ENCODE measurements at regions not wholly inside any gene's neighbourhood (a gene's known extent, or its start where the extent isn't known, plus 50 kb on each side); places are given as distances from the start of the nearest gene placed in this dataset.
"Not testable (repeated sequence)": the region's sequence is repeated elsewhere in the genome, so short reads cannot be mapped to it uniquely, and the experiment has no call there.

DNA sequence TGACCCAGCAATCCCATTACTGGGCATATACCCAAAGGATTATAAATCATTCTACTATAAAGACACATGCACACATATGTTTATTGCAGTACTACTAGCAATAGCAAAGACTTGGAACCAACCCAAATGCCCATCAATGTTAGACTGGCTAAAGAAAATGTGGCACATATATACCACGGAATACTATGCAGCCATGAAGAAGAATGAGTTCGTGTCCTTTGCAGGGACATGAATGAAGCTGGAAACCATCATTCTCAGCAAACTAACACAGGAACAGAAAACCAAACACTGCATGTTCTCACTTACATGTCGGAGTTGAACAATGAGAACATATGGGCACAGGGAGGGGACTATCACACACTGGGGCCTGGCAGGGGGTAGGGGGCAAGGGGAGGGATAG is 183.0 kb downstream of the HACE1 start:
- not testable (repeated sequence) for H3K4me1 ChIP-seq (ENCODE audit: control insufficient read depth, insufficient read depth, low read length); H3K27ac ChIP-seq (ENCODE audit: low read depth, low read length); H3K9ac ChIP-seq (ENCODE audit: low read length); H3K27me3 ChIP-seq (ENCODE audit: control insufficient read depth, insufficient read depth, low read length); H3K36me3 ChIP-seq (ENCODE audit: control insufficient read depth, insufficient read depth, low read length); H3K4me3 ChIP-seq (ENCODE audit: low read depth, low read length); H3K9me3 ChIP-seq (ENCODE audit: control insufficient read depth, insufficient read depth, low read depth, low read length)

DNA sequence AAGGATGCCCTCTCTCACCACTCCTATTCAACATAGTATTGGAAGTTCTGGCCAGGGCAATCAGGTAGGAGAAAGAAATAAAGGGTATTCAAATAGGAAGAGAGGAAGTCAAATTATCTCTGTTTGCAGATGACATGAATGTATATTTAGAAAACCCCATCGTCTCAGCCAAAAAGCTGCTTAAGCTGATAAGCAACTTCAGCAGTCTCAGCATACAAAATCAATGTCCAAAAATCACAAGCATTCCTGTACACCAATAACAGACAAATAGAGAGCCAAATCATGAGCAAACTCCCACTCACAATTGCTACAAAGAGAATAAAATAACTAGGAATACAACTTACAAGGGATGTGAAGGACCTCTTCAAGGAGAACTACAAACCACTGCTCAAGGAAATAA is 184.6 kb downstream of the HACE1 start:
- not testable (repeated sequence) for H3K4me1 ChIP-seq (ENCODE audit: control insufficient read depth, insufficient read depth, low read length); H3K4me3 ChIP-seq (ENCODE audit: low read depth, low read length); H3K27me3 ChIP-seq (ENCODE audit: control insufficient read depth, insufficient read depth, low read length); H3K36me3 ChIP-seq (ENCODE audit: control insufficient read depth, insufficient read depth, low read length); H3K9ac ChIP-seq (ENCODE audit: low read length); H3K27ac ChIP-seq (ENCODE audit: low read depth, low read length)
- H3K9me3 ChIP-seq (ENCODE audit: control insufficient read depth, insufficient read depth, low read depth, low read length): peaks cover 12% of the 10 kb centered on the region

DNA sequence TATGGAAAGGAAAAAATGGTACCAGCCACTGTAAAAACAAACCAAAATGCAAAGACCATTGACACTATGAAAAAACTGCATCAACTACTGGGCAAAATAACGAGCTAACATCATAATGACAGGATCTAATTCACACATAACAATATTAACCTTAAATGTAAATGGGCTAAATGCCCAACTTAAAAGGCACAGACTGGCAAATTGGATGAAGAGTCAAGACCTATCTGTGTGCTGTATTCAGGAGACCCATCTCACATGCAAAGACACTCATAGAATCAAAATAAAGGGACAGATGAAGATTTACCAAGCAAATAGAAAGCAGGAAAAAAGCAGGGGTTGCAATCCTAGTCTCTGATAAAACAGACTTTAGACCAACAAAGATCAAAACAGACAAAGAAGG is 186.6 kb downstream of the HACE1 start:
- not testable (repeated sequence) for H3K27ac ChIP-seq (ENCODE audit: low read depth, low read length)

DNA sequence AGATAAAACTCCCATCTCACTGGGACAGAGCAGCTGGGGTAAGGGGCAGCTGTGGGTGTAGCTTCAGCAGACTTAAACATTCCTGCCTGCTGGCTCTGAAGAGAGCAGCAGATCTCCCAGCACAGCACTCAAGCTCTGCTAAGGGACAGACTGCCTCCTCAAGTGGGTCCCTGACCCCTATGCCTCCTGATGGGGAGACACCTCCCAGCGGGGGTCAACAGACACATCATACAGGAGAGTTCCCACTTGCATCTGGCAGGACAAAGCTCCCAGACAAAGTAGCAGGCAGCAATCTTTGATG is 188.2 kb downstream of the HACE1 start:
- H3K27ac ChIP-seq (ENCODE audit: low read depth, low read length); H3K4me1 ChIP-seq (ENCODE audit: control insufficient read depth, insufficient read depth, low read length); H3K27me3 ChIP-seq (ENCODE audit: control insufficient read depth, insufficient read depth, low read length): not testable (repeated sequence)

More for the DNA sequence above, 186.6 kb downstream of the HACE1 start:
- not testable (repeated sequence) for H3K4me1 ChIP-seq (ENCODE audit: control insufficient read depth, insufficient read depth, low read length); H3K9ac ChIP-seq (ENCODE audit: low read length); H3K36me3 ChIP-seq (ENCODE audit: control insufficient read depth, insufficient read depth, low read length); H3K27me3 ChIP-seq (ENCODE audit: control insufficient read depth, insufficient read depth, low read length); H3K9me3 ChIP-seq (ENCODE audit: control insufficient read depth, insufficient read depth, low read depth, low read length); H3K4me3 ChIP-seq (ENCODE audit: low read depth, low read length)

DNA sequence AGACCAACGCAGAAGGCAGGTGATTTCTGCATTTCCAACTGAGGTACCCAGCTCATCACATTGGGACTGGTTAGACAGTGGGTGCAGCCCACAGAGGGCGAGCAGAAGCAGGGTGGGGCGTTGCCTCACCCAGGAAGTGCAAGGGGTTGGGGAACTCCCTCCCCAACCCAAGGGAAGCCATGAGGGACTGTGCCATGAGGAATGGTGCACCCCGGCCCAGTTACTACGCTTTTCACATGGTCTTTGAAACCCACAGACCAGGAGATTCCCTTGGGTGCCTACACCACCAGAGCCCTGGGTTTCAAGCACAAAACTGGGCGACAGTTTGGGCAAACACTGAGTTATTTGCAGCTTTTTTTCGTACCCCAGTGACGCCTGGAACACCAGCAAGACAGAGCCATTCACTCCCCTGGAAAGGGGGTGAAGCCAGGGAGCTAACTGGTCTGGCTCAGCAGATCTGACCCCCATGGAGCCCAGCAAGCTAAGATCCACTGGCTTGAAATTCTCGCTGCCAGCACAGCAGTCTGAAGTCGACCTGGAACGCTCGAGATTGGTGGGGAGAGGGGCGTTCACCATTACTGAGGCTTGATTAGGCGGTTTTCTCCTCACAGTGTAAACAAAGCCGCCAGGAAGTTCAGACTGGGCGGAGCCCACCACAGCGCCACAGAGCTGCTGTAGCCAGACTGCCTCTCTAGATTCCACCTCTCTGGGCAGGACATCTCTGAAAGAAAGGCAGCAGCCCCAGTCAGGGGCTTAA is 188.7 kb downstream of the HACE1 start:
- not testable (repeated sequence) for H3K9me3 ChIP-seq (ENCODE audit: control insufficient read depth, insufficient read depth, low read depth, low read length); H3K4me1 ChIP-seq (ENCODE audit: control insufficient read depth, insufficient read depth, low read length); H3K36me3 ChIP-seq (ENCODE audit: control insufficient read depth, insufficient read depth, low read length); H3K27me3 ChIP-seq (ENCODE audit: control insufficient read depth, insufficient read depth, low read length); H3K4me3 ChIP-seq (ENCODE audit: low read depth, low read length)
- peak overlapping the region; percentile 45; the same call in 1 of the 2 replicates for H3K27ac ChIP-seq (ENCODE audit: low read depth, low read length)
- H3K9ac ChIP-seq (ENCODE audit: low read length): peak overlapping the region; percentile 9

More for the DNA sequence above, 188.2 kb downstream of the HACE1 start:
- H3K9ac ChIP-seq (ENCODE audit: low read length); H3K4me3 ChIP-seq (ENCODE audit: low read depth, low read length); H3K36me3 ChIP-seq (ENCODE audit: control insufficient read depth, insufficient read depth, low read length); H3K9me3 ChIP-seq (ENCODE audit: control insufficient read depth, insufficient read depth, low read depth, low read length): not testable (repeated sequence)

DNA sequence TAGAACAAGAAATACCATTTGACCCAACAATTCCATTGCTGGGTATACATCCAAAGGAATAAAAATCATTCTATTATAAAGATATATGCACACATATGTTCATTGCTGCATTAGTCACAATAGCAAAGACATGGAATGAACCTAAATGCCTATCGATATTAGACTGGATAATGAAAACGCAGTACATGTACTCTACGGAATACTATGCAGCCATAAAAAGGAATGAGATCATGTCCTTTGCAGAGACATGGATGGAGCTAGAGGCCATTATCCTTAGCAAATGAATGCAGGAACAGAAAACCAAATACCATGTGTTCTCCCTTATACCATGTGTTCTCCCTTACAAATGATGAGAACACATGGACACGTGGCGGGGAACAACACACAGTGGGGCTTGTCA is 190.2 kb downstream of the HACE1 start:
- Histone ChIP-seq H3K27ac (ENCODE audit: low read depth, low read length) (no peak overlapping the region), H3K9me3 (ENCODE audit: control insufficient read depth, insufficient read depth, low read depth, low read length) (peaks cover 13% of the 10 kb centered on the region; the same call in 1 of the 2 replicates), H3K27me3 (ENCODE audit: control insufficient read depth, insufficient read depth, low read length) (no peaks in the 10 kb centered on the region)

DNA sequence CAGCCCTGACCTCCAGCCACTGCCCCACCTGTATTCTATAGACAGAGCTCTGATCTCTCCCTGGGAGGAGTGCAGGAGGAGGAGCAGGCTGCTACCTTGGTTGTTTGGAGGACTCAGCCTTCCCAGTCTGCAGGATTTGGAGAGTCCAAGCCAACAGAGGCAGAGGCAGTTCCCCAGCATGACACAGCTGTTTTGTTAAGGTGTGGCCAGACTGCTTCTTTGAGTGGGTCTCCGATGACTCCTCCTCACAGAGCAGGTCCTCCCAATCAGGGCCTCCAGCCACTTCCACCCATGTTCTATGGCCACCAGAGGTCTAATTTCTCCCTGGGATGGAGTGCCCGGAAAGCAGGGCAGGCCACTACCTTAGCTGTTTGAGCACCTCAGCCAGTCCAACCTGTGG is 203.5 kb downstream of the HACE1 start:
- no peak overlapping the region for H3K4me3 ChIP-seq (ENCODE audit: low read depth, low read length)
- H3K27ac ChIP-seq (ENCODE audit: low read depth, low read length): no peak overlapping the region
- H3K36me3 ChIP-seq (ENCODE audit: control insufficient read depth, insufficient read depth, low read length): no peaks in the 10 kb centered on the region
- H3K9ac ChIP-seq (ENCODE audit: low read length): no peak overlapping the region
- H3K9me3 ChIP-seq (ENCODE audit: control insufficient read depth, insufficient read depth, low read depth, low read length): no peaks in the 10 kb centered on the region
- H3K4me1 ChIP-seq (ENCODE audit: control insufficient read depth, insufficient read depth, low read length): no peaks in the 10 kb centered on the region
- no peaks in the 10 kb centered on the region for H3K27me3 ChIP-seq (ENCODE audit: control insufficient read depth, insufficient read depth, low read length)

More for the DNA sequence above, 190.2 kb downstream of the HACE1 start:
- 0 out of 2 replicates have a peak, but pooled peaks cover 4% of the 10 kb centered on the region for H3K4me1 ChIP-seq (ENCODE audit: control insufficient read depth, insufficient read depth, low read length)
- no peaks in the 10 kb centered on the region for H3K36me3 ChIP-seq (ENCODE audit: control insufficient read depth, insufficient read depth, low read length)
- H3K9ac ChIP-seq (ENCODE audit: low read length): no peak overlapping the region
- no peak overlapping the region for H3K4me3 ChIP-seq (ENCODE audit: low read depth, low read length)

DNA sequence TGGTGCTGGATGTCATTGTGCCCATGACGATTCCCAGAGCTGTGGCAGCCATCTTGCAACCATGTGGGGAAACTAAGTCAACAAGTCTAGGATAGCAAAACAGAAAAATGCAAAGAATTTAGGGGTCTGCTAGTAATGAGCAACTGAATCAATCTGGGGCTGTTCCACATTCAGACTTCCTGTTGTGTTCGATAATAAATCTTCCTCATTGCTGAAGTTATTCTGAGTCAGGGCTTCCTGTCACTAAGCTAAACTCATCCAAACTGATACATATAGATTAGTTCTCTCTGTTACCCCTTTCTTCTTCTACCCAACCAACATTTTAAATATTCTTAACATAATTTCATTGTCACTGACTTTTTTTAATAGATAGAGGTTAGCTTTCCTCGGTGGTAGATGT is 205.9 kb downstream of the HACE1 start:
- no peaks in the 10 kb centered on the region for H3K36me3 ChIP-seq (ENCODE audit: control insufficient read depth, insufficient read depth, low read length)
- H3K27me3 ChIP-seq (ENCODE audit: control insufficient read depth, insufficient read depth, low read length): no peaks in the 10 kb centered on the region
- H3K4me3 ChIP-seq (ENCODE audit: low read depth, low read length): no peak overlapping the region
- no peaks in the 10 kb centered on the region for H3K4me1 ChIP-seq (ENCODE audit: control insufficient read depth, insufficient read depth, low read length)
- no peak overlapping the region for H3K9ac ChIP-seq (ENCODE audit: low read length)
- H3K27ac ChIP-seq (ENCODE audit: low read depth, low read length): no peak overlapping the region
- H3K9me3 ChIP-seq (ENCODE audit: control insufficient read depth, insufficient read depth, low read depth, low read length): no peaks in the 10 kb centered on the region

DNA sequence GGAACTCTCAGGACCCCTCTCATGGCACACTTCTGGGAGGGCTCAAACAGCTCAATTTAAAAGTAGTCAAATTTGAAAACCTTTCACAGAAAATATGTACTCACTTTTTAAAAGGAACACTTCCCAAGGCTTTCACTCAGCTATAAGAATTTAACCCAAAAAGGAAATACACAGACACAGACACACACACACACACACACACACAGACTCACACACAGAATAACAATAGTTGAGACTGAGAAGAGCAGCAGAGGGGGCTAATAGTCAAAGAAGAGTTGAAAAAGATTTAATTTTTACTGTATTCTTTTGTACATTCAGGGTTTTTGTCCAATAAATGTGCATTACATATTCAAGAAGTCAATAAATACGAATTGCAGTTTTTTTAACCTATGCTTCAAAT is 211.4 kb downstream of the HACE1 start:
- H3K9me3 ChIP-seq (ENCODE audit: control insufficient read depth, insufficient read depth, low read depth, low read length): no peaks in the 10 kb centered on the region
- H3K4me1 ChIP-seq (ENCODE audit: control insufficient read depth, insufficient read depth, low read length): peaks cover 5% of the 10 kb centered on the region; the same call in 1 of the 2 replicates
- H3K4me3 ChIP-seq (ENCODE audit: low read depth, low read length): no peak overlapping the region
- no peaks in the 10 kb centered on the region for H3K27me3 ChIP-seq (ENCODE audit: control insufficient read depth, insufficient read depth, low read length)
- H3K27ac ChIP-seq (ENCODE audit: low read depth, low read length): no peak overlapping the region
- no peak overlapping the region for H3K9ac ChIP-seq (ENCODE audit: low read length)
- H3K36me3 ChIP-seq (ENCODE audit: control insufficient read depth, insufficient read depth, low read length): no peaks in the 10 kb centered on the region

DNA sequence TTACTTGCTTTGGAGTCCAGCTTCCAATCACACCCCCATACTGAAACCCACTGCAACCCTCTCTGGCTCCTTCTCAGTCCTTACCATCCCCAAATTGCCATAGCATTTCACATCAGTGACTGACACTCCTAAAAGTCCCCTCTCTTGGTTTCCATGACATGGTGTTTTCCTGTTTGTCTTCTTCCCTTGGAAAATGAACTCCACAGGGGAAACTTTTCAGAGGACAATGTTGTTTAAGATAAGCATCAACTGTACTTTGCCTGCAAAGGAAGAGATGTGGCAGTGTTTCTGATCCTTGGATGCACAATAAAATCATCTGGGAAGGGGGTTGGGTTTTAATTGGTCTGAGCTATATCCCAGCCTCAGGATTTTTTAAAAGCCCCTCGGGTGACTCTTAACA is 214.9 kb downstream of the HACE1 start:
- no peaks in the 10 kb centered on the region for H3K27me3 ChIP-seq (ENCODE audit: control insufficient read depth, insufficient read depth, low read length)
- no peak overlapping the region for H3K9ac ChIP-seq (ENCODE audit: low read length)
- H3K9me3 ChIP-seq (ENCODE audit: control insufficient read depth, insufficient read depth, low read depth, low read length): no peaks in the 10 kb centered on the region
- H3K4me3 ChIP-seq (ENCODE audit: low read depth, low read length): no peak overlapping the region
- H3K27ac ChIP-seq (ENCODE audit: low read depth, low read length): no peak overlapping the region
- H3K36me3 ChIP-seq (ENCODE audit: control insufficient read depth, insufficient read depth, low read length): no peaks in the 10 kb centered on the region
- peaks cover 5% of the 10 kb centered on the region; the same call in 1 of the 2 replicates for H3K4me1 ChIP-seq (ENCODE audit: control insufficient read depth, insufficient read depth, low read length)

DNA sequence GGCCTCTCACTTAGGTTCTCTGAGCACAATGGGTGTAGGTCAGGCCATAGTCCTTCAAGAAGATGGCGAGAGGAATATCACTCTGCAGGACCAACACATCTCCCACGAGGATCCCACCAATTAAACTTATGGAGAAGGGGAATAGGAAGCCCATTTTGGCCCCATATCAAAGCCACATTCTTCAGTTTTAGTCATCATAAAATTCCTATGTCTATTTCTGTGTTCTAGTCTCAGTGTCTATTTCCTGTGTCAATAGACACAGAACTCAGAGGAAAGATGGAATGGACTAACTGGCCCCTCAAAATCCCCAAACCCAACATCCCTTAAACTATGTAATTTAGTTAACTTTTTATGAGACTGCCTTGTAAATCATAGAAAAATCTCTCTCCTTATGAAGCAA is 216.8 kb downstream of the HACE1 start:
- Histone ChIP-seq H3K4me1 (ENCODE audit: control insufficient read depth, insufficient read depth, low read length) (peaks cover under 1% of the 10 kb centered on the region; the same call in 1 of the 2 replicates), H3K9ac (ENCODE audit: low read length) (no peak overlapping the region), H3K27me3 (ENCODE audit: control insufficient read depth, insufficient read depth, low read length) (no peaks in the 10 kb centered on the region), H3K4me3 (ENCODE audit: low read depth, low read length) (no peak overlapping the region), H3K9me3 (ENCODE audit: control insufficient read depth, insufficient read depth, low read depth, low read length) (no peaks in the 10 kb centered on the region), H3K27ac (ENCODE audit: low read depth, low read length) (no peak overlapping the region), H3K36me3 (ENCODE audit: control insufficient read depth, insufficient read depth, low read length) (no peaks in the 10 kb centered on the region)

DNA sequence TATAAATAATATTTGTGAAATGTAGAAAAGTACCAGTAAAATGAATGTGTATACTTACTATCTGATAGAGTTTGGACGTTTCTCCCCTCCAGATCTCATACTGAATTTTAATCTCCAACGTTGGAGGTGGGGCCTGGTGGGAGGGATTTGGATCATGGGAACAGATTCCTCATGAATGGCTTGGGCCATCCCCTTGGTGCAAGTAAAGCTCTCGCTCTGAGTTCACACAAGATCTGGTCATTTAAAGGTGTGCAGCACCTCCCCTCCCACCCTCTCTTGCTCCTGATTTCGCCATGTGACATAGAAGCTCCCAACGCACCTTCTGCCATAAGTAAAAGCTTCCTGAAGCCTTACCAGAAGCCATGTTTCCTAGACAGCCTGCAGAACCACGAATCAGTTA is 219.0 kb downstream of the HACE1 start:
- no peak overlapping the region for H3K9ac ChIP-seq (ENCODE audit: low read length)
- no peak overlapping the region for H3K27ac ChIP-seq (ENCODE audit: low read depth, low read length)
- no peaks in the 10 kb centered on the region for H3K4me1 ChIP-seq (ENCODE audit: control insufficient read depth, insufficient read depth, low read length)
- no peaks in the 10 kb centered on the region for H3K36me3 ChIP-seq (ENCODE audit: control insufficient read depth, insufficient read depth, low read length)
- H3K27me3 ChIP-seq (ENCODE audit: control insufficient read depth, insufficient read depth, low read length): no peaks in the 10 kb centered on the region
- no peak overlapping the region for H3K4me3 ChIP-seq (ENCODE audit: low read depth, low read length)
- H3K9me3 ChIP-seq (ENCODE audit: control insufficient read depth, insufficient read depth, low read depth, low read length): no peaks in the 10 kb centered on the region

Measured in HUES6 (cell line).